A549 (cell line): ENCODE measurements at regions not wholly inside any gene's neighbourhood (a gene's known extent, or its start where the extent isn't known, plus 50 kb on each side); places are given as distances from the start of the nearest gene placed in this dataset.

Source experiments
- ATAC-seq, 2 experiments: fragments of 200-7000 bp in 1 of 2; fragments of >200 bp in 1 of 2; cut with Nextera tagmentation in 1 of 2; cut with Tn5 transposase in 1 of 2; 3 replicates each; pipeline versions ENCODE4 v1.8.0 to v1.9.1; 2018 to 2020; ENCODE audit warnings: mild to moderate bottlenecking in 1 of 2, moderate library complexity in 1 of 2
- CTCF ChIA-PET: fragments of 300-600 bp; sonication (Branson Sonifier 250); formaldehyde crosslinking; extraction: SDS; loops from one replicate; lab custom pipeline; 2021; ENCODE audit warnings: antibody characterized with exemption, inconsistent platforms; lab: Yijun Ruan, JAX
- POLR2A ChIA-PET: fragments of 350-600 bp; formaldehyde crosslinking; extraction: SDS; loops from one replicate; lab custom pipeline; 2021; ENCODE audit warnings: antibody characterized with exemption, inconsistent platforms; lab: Yijun Ruan, JAX
- DNase-seq, 2 experiments: peaks; one replicate each; pipeline versions ENCODE4 v3.0.0 to v3.0.0-alpha.2; 2011 to 2016; ENCODE audit warnings: low read depth in 1 of 2, low spot score in 1 of 2
- FAIRE-seq: peaks from 2 replicates; lab custom pipeline; 2011; peaks lifted over from hg19 to GRCh38; lab: Jason Lieb, UNC
- H3K27ac ChIP-seq, 2 experiments: fragments of >200 bp; sonication (Bioruptor Twin); formaldehyde crosslinking; 3 replicates each; pipeline ENCODE4 v1.5.1; 2016 to 2017
- H3K4me1 ChIP-seq: fragments of >200 bp; sonication (Bioruptor Twin); formaldehyde crosslinking; 3 replicates; pipeline ENCODE4 v1.6.1; 2016
- H3K4me2 ChIP-seq: fragments of >200 bp; sonication (Bioruptor Twin); formaldehyde crosslinking; 3 replicates; pipeline ENCODE4 v1.6.1; 2016
- H3K4me3 ChIP-seq: fragments of >200 bp; sonication (Bioruptor Twin); formaldehyde crosslinking; 3 replicates; pipeline ENCODE4 v1.5.1; 2016
- H3K9me3 ChIP-seq: fragments of >200 bp; sonication (Bioruptor Twin); formaldehyde crosslinking; 3 replicates; pipeline ENCODE4 v1.6.1; 2016
- CBX8 ChIP-seq: fragments of 200-600 bp; sonication (generic); IDR thresholded peaks from 2 replicates; pipeline ENCODE4 v1.6.1; 2016
- CEBPB ChIP-seq, 2 experiments: fragments of >200 bp in 1 of 2; sonication (Bioruptor Twin) in 1 of 2; formaldehyde crosslinking in 1 of 2; IDR thresholded peaks; 2 replicates each; pipeline ENCODE4 v1.6.1; 2012 to 2016
- FOSB ChIP-seq: fragments of 250-450 bp; sonication (Bioruptor Pico); IDR thresholded peaks from 2 replicates; pipeline ENCODE4 v1.5.0; 2020; ENCODE audit warnings: mild to moderate bottlenecking, moderate library complexity
- FOXS1 ChIP-seq: fragments of 250-450 bp; sonication (Bioruptor Pico); IDR thresholded peaks from 2 replicates; pipeline ENCODE4 v1.5.0; 2020; ENCODE audit warnings: mild to moderate bottlenecking, moderate library complexity
- GATA3 ChIP-seq: IDR thresholded peaks from 2 replicates; pipeline ENCODE4 v1.6.1; 2012; ENCODE audit warnings: borderline replicate concordance
- HDAC2 ChIP-seq: fragments of 200-600 bp; sonication (generic); IDR thresholded peaks from 2 replicates; pipeline ENCODE4 v1.6.1; 2016
- HOXA7 ChIP-seq: fragments of 250-450 bp; sonication (Bioruptor Pico); IDR thresholded peaks from 2 replicates; pipeline ENCODE4 v1.5.0; 2020; ENCODE audit warnings: mild to moderate bottlenecking, moderate library complexity
- JUN ChIP-seq, 2 experiments: fragments of >200 bp; sonication (Bioruptor Twin); formaldehyde crosslinking; IDR thresholded peaks; 2 replicates in 1 of 2; 3 replicates in 1 of 2; pipeline ENCODE4 v1.6.1; 2016 to 2017
- KDM5A ChIP-seq: fragments of 200-600 bp; sonication (generic); IDR thresholded peaks from 2 replicates; pipeline ENCODE4 v1.6.1; 2016; ENCODE audit warnings: antibody characterized with exemption, mild to moderate bottlenecking
- MYC ChIP-seq: IDR thresholded peaks from 2 replicates; pipeline ENCODE4 v1.6.1; 2012; ENCODE audit warnings: mild to moderate bottlenecking, inconsistent platforms, low read length, improper control_type of control experiment, borderline replicate concordance
- NR3C1 ChIP-seq: fragments of >200 bp; sonication (Bioruptor Twin); formaldehyde crosslinking; IDR thresholded peaks from 3 replicates; pipeline ENCODE4 v1.6.1; 2017
- RAD21 ChIP-seq, 2 experiments: fragments of >200 bp in 1 of 2; sonication (Bioruptor Twin) in 1 of 2; formaldehyde crosslinking in 1 of 2; IDR thresholded peaks in 1 of 2; conservative IDR thresholded peaks in 1 of 2; 2 replicates in 1 of 2; 3 replicates in 1 of 2; pipeline ENCODE4 v1.6.1; 2012 to 2018; ENCODE audit warnings: inconsistent platforms in 1 of 2
- RCOR1 ChIP-seq: fragments of 150-350 bp; IDR thresholded peaks from 2 replicates; pipeline ENCODE4 v1.6.1; 2014; ENCODE audit warnings: antibody characterized with exemption, low read length, low read depth
- WGBS: methylation state at CpG from one replicate; pipeline ENCODE4 v1.1.6; 2017; ENCODE audit errors: missing lambda C conversion rate; 5-methylcytosine and 5-hydroxymethylcytosine counted together
- TF ChIP-seq, protein P1 (sequence below): fragments of >200 bp; sonication (Bioruptor Twin); formaldehyde crosslinking; IDR thresholded peaks from 3 replicates; pipeline ENCODE4 v1.5.1; 2016
- TF ChIP-seq, protein P2 (sequence below): fragments of 250-450 bp; sonication (Bioruptor Pico); IDR thresholded peaks from 2 replicates; pipeline ENCODE4 v1.5.0; 2020; ENCODE audit warnings: low read depth, mild to moderate bottlenecking, moderate library complexity
- TF ChIP-seq, protein P3 (sequence below): fragments of >200 bp; sonication (Bioruptor Twin); formaldehyde crosslinking; IDR thresholded peaks from 3 replicates; pipeline ENCODE4 v1.6.1; 2016

DNA sequence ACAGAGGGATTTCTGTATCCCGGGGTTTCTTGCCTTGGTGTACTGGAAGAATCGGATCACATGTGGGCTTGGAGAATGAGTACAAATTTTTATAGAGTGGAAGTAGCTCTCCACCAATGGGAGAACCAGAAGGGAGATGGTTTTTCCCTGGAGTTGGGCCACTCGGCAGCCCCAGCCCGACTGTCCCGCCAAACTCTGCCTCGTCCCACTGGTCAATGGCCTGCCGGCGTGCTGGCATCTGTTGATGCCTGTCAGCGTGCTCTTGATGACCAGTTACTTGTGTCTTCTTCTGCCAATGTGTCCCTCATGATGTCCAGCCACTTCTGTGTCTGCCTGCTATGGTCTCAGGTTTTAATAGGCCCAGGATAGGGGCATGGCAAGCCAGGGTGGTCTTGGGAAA is 100.5 kb downstream of the CFAP44 start:
- TF ChIP-seq GATA3, result no peak
- TF ChIP-seq CBX8, result no peak
- TF ChIP-seq, protein P1, sequence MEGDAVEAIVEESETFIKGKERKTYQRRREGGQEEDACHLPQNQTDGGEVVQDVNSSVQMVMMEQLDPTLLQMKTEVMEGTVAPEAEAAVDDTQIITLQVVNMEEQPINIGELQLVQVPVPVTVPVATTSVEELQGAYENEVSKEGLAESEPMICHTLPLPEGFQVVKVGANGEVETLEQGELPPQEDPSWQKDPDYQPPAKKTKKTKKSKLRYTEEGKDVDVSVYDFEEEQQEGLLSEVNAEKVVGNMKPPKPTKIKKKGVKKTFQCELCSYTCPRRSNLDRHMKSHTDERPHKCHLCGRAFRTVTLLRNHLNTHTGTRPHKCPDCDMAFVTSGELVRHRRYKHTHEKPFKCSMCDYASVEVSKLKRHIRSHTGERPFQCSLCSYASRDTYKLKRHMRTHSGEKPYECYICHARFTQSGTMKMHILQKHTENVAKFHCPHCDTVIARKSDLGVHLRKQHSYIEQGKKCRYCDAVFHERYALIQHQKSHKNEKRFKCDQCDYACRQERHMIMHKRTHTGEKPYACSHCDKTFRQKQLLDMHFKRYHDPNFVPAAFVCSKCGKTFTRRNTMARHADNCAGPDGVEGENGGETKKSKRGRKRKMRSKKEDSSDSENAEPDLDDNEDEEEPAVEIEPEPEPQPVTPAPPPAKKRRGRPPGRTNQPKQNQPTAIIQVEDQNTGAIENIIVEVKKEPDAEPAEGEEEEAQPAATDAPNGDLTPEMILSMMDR, result no peak
- TF ChIP-seq FOXS1 (CRISPR knock-in tag), result no peak
- TF ChIP-seq JUN (IDR thresholded peaks at IDR 0.05), result no peak
- no peak for TF ChIP-seq CEBPB (IDR thresholded peaks at IDR 0.05)
- no peak for TF ChIP-seq RAD21 (conservative IDR thresholded peaks at IDR 0.05 in 1 of 2, IDR thresholded peaks at IDR 0.05 in 1 of 2)
- TF ChIP-seq FOSB, result no peak
- TF ChIP-seq KDM5A, result no peak
- no peak for TF ChIP-seq MYC
- no peak for TF ChIP-seq RCOR1
- TF ChIP-seq, protein P2, sequence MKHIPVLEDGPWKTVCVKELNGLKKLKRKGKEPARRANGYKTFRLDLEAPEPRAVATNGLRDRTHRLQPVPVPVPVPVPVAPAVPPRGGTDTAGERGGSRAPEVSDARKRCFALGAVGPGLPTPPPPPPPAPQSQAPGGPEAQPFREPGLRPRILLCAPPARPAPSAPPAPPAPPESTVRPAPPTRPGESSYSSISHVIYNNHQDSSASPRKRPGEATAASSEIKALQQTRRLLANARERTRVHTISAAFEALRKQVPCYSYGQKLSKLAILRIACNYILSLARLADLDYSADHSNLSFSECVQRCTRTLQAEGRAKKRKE (CRISPR knock-in tag), result no peak
- no peak for TF ChIP-seq HDAC2

DNA sequence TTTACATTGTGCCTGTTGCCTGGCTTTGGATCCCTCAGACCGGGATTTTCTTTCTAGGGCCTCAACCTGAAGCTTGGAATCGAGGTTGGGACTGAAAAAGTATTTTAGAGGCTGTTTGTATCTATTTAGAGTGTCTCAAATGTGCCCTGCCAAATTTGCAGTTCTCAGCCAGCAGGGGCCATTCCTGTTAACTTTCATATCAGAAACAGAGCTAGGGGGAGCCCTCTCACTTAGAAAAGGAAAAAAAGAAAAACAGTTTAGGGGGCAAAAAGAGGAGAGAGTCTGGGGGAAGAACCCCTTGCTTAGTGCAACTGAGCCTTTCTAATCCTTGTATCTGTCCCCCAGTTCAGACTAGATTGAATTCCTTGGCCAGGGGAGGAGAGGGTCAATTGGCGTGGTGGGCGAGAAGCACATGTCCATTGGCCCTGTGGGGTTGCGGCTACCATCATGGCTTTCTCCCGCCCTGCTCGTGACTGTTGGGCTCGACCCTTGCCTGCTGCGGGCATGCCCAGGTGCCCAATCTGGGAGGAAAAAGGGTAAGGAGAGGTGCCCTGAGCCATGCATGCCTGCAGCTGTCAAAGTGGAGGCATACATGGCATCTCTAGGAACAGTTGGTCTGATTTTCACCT is 101.6 kb downstream of the CFAP44 start:
- H3K27ac ChIP-seq, result no peak overlapping the region
- no peak for FAIRE-seq
- ChIA-PET CTCF (no interaction called here), POLR2A (no interaction called here)
- DNase-seq, result no peak
- H3K4me1 ChIP-seq, result no peaks in the 10 kb centered on the region
- peak in 1 of 2 experiments; percentile 57; a peak in 2 of 6 replicates for ATAC-seq
- H3K4me3 ChIP-seq, result no peak overlapping the region
- H3K9me3 ChIP-seq, result no peaks in the 10 kb centered on the region
- H3K4me2 ChIP-seq, result no peak overlapping the region
- WGBS, result 68% methylated on average over 9 of the region's 9 CpGs
- TF ChIP-seq NR3C1, result no peak
- TF ChIP-seq HOXA7 (CRISPR knock-in tag), result no peak
- TF ChIP-seq, protein P3, sequence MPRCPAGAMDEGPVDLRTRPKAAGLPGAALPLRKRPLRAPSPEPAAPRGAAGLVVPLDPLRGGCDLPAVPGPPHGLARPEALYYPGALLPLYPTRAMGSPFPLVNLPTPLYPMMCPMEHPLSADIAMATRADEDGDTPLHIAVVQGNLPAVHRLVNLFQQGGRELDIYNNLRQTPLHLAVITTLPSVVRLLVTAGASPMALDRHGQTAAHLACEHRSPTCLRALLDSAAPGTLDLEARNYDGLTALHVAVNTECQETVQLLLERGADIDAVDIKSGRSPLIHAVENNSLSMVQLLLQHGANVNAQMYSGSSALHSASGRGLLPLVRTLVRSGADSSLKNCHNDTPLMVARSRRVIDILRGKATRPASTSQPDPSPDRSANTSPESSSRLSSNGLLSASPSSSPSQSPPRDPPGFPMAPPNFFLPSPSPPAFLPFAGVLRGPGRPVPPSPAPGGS, result no peak
- no peak for TF ChIP-seq RCOR1
- TF ChIP-seq, protein P1, result peak; percentile 24; the same call in 1 of the 3 replicates
- TF ChIP-seq RAD21 (conservative IDR thresholded peaks at IDR 0.05 in 1 of 2, IDR thresholded peaks at IDR 0.05 in 1 of 2), result 0 out of 5 replicates have a peak, but pooled peaks of 1 of the 2 experiments have one; percentile 9
- TF ChIP-seq HDAC2, result no peak

More for the DNA sequence above, 100.5 kb downstream of the CFAP44 start:
- ChIA-PET CTCF (no interaction called here), POLR2A (no interaction called here)
- DNase-seq (no peak), FAIRE-seq (no peak), ATAC-seq (no peak; a peak in 1 of 6 replicates)
- 91% methylated on average over 9 of the region's 9 CpGs for WGBS
- H3K4me1 ChIP-seq, result no peaks in the 10 kb centered on the region
- H3K4me3 ChIP-seq, result no peak overlapping the region
- no peak overlapping the region for H3K27ac ChIP-seq
- H3K9me3 ChIP-seq, result no peaks in the 10 kb centered on the region
- no peak overlapping the region for H3K4me2 ChIP-seq
